GM18909 (cell line): ENCODE measurements at regions not wholly inside any gene's neighbourhood (a gene's known extent, or its start where the extent isn't known, plus 50 kb on each side); places are given as distances from the start of the nearest gene placed in this dataset.
"Not testable (repeated sequence)": the region's sequence is repeated elsewhere in the genome, so short reads cannot be mapped to it uniquely, and the experiment has no call there.

Experiments
- ATAC-seq: cut with Tn5 transposase; IDR thresholded peaks from one replicate; pipeline ENCODE4 v1.9.1; 2021; ENCODE audit warnings: mild to moderate bottlenecking; ENCODE audit not compliant: unreplicated experiment, poor library complexity

DNA sequence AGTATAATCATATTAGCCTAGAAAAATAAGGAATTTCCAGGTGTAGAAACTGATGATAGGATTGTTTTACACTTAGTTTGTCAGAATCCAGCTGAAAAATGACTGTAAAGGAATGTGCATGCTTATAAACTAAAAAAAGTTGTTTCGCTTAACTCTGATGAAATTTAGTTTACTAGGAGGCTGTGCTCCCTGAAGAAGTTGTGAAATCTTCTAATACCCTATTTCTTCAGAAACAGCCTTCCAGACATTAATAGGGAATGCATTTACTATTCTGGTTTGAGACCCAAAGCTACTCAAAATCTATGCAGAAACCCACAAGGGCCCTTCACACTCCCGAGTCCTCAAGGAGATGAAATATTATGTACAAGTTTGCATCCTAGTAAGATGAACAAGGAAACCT lies 105.5 kb upstream of the SSTR4 start:
- no peak for ATAC-seq

DNA sequence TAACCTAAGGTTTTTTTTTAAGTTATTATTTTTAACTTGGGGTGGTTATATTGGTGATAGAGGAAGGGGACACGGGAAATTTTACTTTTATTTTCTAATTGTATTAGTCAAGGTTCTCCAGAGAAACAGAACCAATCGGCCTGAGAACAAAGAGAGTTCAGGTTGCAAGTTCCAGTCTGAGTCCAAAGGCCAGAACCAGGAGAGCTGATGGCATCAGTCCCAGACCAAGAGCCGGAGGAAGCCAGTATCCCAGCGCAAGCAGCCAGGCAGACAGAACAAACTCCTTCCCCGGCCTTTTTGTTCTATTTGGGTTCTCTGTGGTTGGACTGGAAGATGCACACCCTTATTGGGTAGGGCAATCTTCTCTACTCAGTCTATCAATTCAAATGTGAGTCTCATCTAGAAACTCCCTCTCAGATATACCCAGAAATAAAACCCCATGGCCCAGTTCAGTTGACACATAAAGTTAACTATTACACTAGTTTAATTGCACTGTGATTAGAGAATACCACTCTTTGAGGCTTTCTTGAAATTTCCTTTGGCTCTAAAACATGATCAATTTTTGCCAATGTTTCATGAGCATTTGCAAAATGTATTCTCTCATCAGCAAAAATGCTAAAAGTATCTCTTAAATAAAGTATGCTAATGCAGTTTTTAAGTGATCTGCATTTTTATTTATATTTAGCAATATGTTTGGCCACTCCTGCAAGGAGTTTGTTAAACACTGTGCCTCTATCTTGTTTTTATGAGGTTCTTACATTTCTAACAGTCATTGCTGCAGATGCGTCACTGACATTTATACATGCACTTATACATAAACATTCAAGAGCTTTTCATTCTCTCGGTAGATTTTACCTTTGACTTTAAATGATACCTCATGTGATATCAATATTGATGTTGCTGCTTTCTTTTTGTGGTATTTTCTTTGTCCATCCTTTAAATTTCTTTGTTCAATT lies 103.2 kb upstream of the SSTR4 start:
- ATAC-seq: no peak

DNA sequence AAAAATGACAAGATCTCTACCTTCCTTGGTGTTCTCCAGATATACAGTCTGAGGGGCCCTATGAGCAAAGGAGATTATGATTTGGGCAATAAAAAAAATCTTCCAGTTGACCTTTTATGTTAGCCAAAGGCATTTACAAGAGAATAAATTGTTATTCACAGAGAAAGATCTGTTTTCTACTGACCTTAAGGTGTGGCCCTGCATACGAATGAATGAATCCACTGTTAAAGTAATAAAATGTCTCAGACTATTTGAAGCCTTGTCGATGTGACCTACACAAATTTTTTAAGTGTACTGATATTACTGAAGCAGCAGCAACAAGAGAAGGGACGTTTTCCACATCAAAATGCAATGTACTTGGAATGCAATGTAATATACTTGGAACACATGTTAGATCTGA lies 95.9 kb upstream of the SSTR4 start:
- ATAC-seq: no peak

DNA sequence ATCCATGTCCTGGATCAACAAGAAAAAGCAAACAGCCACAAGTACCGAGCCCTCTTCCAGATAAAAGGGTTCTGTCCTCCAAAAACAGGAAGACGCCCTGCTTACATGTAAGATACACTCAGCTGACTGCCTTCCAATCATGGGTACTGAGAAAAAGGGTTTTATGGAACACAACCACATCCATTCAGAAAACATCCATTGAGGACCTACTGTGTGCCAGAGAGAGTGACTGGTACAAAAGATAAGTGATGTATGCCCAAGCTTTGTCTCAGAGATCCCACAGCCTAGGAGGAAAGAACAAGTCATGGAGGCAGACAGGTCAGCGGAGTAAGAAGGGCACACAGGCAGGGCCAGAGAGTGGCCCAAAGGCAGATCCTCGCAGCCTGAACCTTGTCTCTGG lies 94.8 kb upstream of the SSTR4 start:
- no peak for ATAC-seq

DNA sequence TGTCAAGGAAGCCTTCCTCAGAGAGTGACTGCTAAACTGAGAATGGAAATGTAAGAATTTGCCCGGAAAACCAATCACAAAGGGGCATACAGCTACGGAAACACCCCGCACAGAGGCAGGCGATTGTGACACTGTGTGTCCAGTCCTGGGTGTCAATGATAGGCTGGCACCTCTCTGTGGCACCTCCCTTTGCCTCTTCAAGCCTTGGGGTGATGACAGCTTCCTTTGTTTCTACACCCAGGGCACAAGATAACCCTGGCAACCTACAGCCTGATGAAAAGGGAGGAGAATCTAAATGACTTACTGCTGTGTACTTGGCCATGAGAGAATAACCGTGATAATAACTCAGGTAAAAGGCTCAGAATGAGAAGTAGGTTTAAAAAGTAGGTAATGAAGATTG lies 93.6 kb upstream of the SSTR4 start:
- ATAC-seq: no peak

DNA sequence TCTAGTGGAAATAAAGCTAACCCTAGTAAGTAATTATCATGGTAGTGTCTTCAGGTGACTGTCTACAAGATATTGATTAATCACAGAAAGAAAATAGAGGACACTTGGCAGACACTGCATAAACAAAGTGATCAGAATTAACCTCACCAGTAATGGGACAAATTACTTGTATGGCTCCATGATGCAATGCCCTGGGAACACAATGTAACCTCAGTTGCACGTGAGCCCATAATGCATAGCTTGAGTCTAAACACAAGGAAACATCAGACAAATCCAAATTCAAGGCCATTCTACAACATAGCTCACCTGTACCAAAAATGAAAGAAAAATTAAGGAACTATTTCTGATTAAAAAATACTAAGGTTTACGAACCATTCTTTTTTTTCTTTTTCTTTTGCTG lies 92.4 kb upstream of the SSTR4 start:
- no peak for ATAC-seq

DNA sequence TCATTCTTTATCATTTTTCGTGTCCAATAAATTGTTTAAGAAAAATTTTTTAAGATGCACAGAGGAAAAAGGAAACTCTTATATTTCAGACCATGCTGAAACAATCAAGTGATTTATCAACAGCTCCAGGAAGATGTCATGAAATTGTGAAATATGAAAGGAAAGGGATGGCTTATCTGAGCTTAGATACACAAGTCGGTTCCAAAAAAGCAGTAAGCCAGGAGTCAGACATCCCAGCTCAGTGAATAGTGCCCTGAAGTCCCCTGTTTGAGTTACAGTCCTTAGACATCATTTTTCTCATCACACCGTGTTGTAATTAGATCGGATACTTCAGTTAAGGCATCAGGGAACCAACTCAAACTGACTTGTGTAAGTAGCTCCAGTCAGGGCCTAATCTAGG lies 91.0 kb upstream of the SSTR4 start:
- no peak for ATAC-seq

DNA sequence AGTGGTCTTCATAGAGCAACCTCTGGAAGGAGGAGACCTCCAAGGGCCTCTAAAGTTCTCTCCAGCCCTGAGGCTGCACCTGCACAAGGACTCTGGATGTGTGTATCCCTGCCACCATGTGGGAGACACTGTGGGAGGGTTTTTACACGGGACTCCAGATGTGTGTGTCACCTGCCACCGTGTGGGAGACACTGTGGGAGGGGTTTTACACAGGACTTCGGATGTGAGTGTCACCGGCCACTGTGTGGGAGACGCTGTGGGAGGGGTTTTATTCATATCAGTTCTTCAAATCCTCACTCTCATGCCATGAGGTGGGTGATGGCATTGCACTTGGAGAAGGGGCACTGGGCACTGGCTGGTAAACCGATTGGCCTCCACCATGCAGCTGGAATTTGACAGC lies 90.2 kb upstream of the SSTR4 start:
- ATAC-seq: no peak

DNA sequence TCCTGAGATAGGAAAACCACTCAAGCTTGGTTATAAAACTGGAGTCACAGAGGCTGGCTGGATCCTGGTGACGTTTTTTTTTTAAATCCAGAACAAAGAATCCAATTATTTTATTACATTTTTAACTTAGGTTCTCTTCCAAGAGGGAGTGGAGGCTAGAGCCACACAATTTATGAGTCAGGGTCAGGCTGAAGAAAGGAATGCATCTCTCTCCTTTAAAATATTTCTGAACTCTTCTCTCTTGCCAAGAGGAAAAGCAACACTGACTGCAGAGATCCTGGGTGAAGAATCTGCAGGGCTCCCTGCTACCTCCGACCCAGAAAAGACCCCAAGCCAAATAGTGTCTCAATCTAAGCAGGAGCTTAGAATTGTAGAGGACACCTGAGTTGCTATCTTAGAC lies 88.5 kb upstream of the SSTR4 start:
- no peak for ATAC-seq

DNA sequence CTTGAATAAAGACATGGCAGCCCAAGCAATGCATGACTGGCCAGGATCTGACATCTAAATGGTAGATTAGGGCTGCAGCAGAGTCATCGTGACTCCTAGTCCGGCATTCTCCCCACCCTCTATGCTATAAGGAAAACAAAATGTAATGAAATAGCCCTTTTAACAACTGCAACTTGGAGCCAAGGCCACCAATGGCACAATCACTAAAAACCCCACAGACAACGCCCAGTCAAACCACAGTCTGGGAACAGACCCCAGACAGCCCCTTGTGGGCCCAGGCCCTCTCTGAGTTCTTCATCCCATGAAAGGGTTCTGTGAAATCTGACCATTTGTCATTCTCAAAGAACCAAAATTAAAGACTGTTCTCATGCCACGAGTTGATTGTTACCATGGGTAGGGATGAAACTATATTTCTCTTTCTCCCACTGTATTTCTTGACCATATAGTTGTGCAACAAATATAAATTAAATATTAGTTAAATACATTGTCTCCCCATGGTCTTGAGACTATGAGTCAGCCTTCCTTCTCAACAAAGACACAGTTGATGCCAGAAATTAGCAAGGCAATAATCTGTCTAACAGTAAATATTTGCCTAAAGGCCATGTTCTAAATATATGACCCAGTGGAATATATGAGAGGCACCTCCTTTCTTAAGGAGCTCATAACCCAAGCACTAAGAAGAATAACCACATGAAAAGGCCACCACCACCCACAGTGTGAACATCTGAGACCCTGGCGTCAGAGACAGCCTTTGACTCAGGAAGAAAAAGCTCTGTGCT lies 85.6 kb upstream of the SSTR4 start:
- ATAC-seq: no peak

DNA sequence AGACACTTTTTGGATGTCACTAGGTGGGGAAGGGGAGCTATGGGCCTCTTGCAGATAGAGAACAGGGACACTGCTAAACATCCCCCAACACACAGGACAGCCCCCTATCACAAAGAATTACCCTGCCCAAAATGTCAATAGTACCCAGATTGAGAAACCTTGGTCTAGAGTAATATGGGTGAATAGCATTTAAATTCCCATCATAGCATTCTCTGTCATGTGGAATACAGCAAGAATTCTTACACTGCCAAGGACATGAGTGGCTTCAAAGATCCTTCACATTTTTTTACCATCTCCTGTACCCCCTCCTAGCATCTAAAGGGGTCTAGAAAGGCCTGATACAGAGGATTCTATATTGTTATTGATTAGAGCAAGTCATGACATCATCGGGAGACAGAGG lies 83.1 kb upstream of the SSTR4 start:
- no peak for ATAC-seq

DNA sequence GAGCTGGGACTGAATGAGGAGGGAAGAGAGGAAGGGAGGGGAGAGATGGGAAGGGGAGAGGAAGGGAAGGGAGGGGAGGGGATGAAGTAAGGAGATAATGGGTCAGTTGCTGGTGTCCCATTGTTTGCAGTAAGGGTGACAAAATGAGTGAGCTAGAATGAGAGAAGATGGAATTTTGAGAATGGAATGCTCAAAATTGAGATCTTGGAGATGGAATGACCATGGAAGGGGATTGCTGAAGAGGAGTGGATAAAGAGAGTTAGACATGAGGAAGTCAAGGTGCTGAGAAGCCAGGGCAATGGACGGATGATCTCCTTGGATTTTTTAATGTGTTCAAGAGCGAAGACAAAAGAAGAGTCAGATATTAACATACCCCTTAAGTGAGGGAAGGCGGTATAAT lies 80.5 kb upstream of the SSTR4 start:
- ATAC-seq: no peak

DNA sequence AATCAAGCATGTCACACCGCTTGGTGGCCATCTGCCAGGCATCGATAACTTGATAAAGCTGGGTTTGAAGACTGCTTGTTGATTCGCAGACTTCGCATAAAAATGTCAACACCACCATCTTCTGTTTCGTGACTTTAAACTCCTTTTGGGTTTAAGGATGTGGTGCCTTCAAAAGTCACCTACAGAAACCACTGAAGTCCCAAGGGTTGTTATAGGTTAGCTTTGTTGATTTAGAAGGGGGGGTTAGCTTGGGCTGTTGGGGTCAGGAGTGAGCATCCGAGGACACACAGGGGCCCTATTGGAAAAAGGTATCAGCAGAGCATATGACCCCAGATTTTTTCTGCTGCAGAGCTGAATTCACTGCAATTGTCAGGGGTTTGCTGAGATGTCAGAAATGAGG lies 76.7 kb upstream of the SSTR4 start:
- ATAC-seq: no peak

DNA sequence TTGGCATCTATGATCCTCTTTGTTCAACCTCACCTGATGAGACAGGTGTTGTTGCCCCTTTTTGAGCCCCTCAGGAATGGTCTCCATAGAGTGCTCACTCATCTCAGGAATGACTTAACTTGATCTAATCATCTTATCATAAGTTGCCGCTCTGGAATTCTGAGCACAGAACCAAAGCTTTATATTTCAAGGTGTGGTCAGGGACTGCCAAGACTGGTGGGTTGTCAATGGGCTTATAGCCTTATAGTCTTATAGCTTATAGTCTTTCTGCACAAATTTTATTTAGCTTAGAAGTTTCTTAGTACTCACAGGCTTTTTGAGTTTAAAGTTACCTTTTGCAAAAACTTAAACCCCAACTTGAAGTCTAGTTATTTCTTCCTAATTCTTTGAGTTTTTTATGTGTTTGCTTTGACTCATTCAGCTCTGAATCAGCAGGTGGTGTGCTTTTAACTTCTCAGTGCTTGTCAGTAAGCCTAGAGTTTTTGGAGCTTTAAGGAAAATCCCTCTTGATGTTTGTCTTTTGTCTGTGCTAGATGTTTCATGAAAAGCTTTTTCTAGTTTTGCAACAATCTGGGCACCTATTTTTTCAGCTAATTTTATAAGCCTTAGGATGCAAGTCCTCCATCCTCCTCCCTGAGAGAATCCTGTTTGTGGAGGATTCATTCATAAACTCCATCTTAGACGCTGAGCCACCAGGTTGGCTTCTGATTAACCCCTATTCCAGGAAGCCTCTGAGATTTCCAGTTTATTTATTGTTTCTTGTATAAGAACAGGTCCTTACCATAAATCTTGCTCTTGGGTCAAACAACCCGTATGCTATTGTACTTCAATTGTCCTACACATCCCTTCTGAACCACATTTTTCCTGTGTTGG lies 72.3 kb upstream of the SSTR4 start:
- no peak for ATAC-seq

DNA sequence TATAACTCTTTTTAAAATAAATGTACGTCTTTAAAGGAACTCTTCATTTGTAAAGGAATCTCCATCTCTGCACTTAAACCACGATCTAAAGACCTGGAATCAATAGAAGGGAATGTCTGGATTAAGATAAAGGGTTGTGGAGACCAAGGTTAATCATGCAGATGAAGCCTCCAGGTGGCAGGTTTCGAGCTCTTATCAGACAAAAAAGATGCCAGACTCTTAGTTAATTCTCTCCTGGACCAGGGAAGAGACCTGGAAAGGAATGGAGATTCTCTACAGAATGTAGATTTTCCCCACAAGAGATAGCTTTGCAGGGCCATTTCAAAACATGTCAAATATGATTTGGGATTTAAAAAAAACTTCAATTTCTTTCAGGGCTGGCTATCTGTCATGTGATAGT lies 71.5 kb upstream of the SSTR4 start:
- ATAC-seq: no peak

DNA sequence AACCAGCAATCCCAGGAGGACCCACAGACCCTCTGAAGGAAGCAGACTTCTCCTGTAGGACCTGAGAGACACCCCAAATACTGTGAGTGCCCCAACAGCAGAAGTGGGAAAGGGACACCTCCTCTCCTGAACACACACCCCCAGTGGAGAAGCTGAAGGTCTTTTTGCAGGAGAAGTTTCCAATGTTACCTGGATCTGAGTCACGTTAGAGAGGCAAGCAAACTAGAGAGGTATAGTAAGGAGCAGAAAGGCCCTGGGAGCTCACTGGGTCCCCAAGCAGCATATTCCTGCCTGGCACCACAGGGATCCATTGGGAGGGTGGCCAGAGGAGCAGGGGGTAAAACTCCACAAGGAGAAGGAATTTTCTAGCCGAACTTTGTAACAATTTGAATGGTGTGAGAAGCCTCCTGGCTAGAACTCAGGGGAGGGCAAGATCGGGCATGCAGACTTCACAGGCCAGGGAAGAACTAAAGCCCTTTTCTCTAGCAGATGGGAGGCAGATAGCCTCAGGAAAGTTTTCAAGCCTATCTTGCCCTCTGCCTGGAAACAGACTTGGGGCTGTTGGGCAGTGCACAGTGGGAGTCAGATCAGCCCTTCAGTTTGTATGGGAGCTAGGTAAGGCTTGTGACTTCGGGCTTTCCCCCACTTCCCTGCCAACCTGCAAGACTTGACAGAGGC lies 68.2 kb upstream of the SSTR4 start:
- ATAC-seq: no peak

DNA sequence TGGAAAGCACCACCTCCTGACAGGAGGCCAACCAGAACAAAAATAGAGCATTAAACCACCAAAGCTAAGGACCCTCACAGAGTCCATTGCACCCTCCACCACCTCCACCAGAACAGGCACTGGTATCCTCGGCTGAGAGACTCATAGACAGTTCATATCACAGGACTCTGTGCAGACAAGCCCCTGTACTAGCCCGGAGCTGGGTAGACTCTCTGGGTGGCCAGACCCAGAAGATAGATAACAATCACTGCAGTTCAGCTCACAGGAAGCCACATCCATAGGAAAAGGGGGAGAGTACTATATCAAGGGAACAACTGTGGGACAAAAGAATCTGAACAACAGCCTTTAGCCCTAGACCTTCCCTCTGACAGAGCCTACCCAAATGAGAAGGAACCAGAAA lies 67.4 kb upstream of the SSTR4 start:
- not testable (repeated sequence) for ATAC-seq

DNA sequence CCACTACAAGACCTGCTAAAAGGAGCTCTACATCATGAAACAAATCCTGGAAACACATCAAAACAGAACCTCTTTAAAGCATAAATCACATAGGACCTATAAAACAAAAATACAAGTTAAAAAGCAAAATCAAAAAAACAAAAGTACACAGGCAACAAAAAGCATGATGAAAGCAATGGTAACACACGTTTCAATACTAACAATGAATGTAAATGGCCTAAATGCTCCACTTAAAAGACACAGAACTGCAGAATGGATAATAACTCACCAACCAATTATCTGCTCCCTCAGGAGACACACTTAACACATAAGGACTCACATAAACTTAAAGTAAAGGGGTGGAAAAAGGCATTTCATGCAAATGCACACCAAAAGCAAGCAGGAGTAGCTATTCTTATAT lies 66.1 kb upstream of the SSTR4 start:
- ATAC-seq: not testable (repeated sequence)

DNA sequence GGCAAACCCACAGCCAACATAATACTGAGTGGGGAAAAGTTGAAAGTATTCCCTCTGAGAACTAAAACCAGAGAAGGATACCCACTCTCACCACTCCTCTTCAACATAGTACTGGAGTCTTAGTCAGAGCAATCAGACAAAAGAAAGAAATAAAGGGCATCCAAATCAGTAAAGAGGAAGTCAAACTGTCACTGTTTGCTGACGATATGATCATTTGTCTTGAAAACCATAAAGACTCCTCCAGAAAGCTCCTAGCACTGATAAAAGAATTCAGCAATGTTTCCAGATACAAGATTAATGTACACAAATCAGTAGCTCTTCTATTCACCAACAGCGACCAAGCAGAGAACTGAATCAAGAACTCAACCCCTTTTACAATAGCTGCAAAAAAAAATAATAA lies 64.0 kb upstream of the SSTR4 start:
- ATAC-seq: not testable (repeated sequence)

DNA sequence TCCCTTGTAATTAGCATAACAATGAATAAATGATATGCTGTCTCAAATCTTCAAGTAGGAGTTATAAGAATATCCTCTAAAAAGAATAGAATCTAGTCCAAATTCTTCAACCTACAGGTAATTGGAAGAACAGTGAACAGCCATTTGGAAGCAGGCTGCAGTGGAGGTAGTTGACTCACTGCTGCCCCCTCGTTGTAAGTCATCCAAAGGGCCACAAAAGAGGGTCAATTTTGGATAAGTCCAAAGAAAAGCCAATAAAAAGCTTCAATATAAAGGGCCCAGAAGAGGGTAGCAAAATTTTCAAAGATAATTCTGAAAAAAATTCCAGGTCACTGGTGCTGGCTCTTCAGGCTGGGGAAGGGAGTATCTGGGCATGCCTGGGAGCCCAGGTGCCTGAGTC lies 60.8 kb upstream of the SSTR4 start:
- ATAC-seq: no peak
